HEK293T (cell line): ENCODE measurements at regions not wholly inside any gene's neighbourhood (a gene's known extent, or its start where the extent isn't known, plus 50 kb on each side); places are given as distances from the start of the nearest gene placed in this dataset.

Experiments used
- ARNT ChIP-seq: fragments of 450-650 bp; IDR thresholded peaks from 2 replicates; pipeline ENCODE4 v1.6.1; 2017; ENCODE audit warnings: mild to moderate bottlenecking
- BHLHE40 ChIP-seq: fragments of 450-650 bp; IDR thresholded peaks from 2 replicates; pipeline ENCODE4 v1.6.1; 2016; ENCODE audit warnings: mild to moderate bottlenecking, moderate library complexity, borderline replicate concordance
- ELF4 ChIP-seq: fragments of 450-650 bp; IDR thresholded peaks from 2 replicates; pipeline ENCODE4 v1.6.1; 2017; ENCODE audit warnings: antibody characterized with exemption
- FOXM1 ChIP-seq: fragments of 450-650 bp; IDR thresholded peaks from 2 replicates; pipeline ENCODE4 v1.6.1; 2017; ENCODE audit warnings: mild to moderate bottlenecking, borderline replicate concordance
- L3MBTL2 ChIP-seq: fragments of 450-650 bp; conservative IDR thresholded peaks from 2 replicates; pipeline ENCODE4 v1.6.1; 2016; ENCODE audit warnings: mild to moderate bottlenecking
- SP1 ChIP-seq: fragments of 450-650 bp; IDR thresholded peaks from 2 replicates; pipeline ENCODE4 v1.6.1; 2017
- SUZ12 ChIP-seq: fragments of 450-650 bp; IDR thresholded peaks from 2 replicates; pipeline ENCODE4 v1.6.1; 2016; ENCODE audit warnings: mild to moderate bottlenecking
- TARDBP ChIP-seq: fragments of 450-650 bp; IDR thresholded peaks from 2 replicates; pipeline ENCODE4 v1.6.1; 2016
- ZNF384 ChIP-seq: fragments of 450-650 bp; IDR thresholded peaks from 2 replicates; pipeline ENCODE4 v1.6.1; 2016
- TF ChIP-seq, protein P1 (sequence below): fragments of 450-650 bp; IDR thresholded peaks from 2 replicates; pipeline ENCODE4 v1.6.1; 2016

DNA sequence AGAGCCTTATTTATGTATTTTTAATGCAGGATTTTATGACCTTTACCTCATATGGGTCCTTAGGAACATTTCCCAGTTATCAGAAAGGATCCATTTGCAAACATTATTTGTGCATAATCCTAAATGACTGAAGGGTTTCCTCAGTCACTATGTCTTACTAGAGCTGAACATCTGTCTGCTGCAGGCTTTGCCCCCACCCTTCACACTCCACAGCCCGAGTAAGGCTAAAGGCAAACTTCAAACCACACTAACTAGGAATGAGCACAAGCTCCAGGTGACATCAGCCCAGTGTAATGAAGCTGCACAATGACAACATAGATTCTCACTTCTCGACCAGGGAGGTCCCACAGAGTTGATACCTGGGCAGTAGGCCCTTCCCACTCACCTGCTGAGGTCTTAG is 491.3 kb upstream of the MKI67 start:
- no peak for TF ChIP-seq SP1
- no peak for TF ChIP-seq ZNF384
- TF ChIP-seq SUZ12 = no peak
- no peak for TF ChIP-seq ELF4
- no peak for TF ChIP-seq TARDBP
- TF ChIP-seq L3MBTL2 = no peak
- TF ChIP-seq, protein P1, sequence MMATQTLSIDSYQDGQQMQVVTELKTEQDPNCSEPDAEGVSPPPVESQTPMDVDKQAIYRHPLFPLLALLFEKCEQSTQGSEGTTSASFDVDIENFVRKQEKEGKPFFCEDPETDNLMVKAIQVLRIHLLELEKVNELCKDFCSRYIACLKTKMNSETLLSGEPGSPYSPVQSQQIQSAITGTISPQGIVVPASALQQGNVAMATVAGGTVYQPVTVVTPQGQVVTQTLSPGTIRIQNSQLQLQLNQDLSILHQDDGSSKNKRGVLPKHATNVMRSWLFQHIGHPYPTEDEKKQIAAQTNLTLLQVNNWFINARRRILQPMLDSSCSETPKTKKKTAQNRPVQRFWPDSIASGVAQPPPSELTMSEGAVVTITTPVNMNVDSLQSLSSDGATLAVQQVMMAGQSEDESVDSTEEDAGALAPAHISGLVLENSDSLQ = no peak
- no peak for TF ChIP-seq FOXM1
- TF ChIP-seq BHLHE40 = no peak
- TF ChIP-seq ARNT = no peak
